Naive thymus-derived CD4-positive, alpha-beta T cell (primary cell): ENCODE measurements at regions not wholly inside any gene's neighbourhood (a gene's known extent, or its start where the extent isn't known, plus 50 kb on each side); places are given as distances from the start of the nearest gene placed in this dataset.

Experiments
- ATAC-seq: fragments of 150-1000 bp; cut with Tn5 transposase; 2 replicates; pipeline ENCODE4 v1.10.0; 2021; ENCODE audit warnings: mild to moderate bottlenecking, moderate library complexity
- CTCF ChIA-PET: fragments of 350-600 bp; sonication (Branson Sonifier 250); formaldehyde crosslinking; loops from one replicate; lab custom pipeline; 2021; ENCODE audit warnings: antibody characterized with exemption; lab: Charles Lee
- POLR2A ChIA-PET: fragments of 350-600 bp; sonication (Branson Sonifier 250); formaldehyde crosslinking; loops from one replicate; lab custom pipeline; 2021; ENCODE audit warnings: antibody characterized with exemption, inconsistent platforms; lab: Charles Lee
- DNase-seq, 9 donors: peaks; one replicate each; pipeline versions ENCODE4 v3.0.0 to v3.0.0-alpha.2; 2020 to 2022; ENCODE audit warnings: mixed read lengths in 1 of 9
- H3K27ac ChIP-seq: one replicate; pipeline ENCODE4 v1.7.0; 2013; ENCODE audit warnings: mild to moderate bottlenecking, low read depth, low read length, moderate library complexity
- H3K27me3 ChIP-seq, 2 donors: one replicate each; pipeline ENCODE4 v1.7.0; 2013; ENCODE audit warnings: low read length in 2 of 2, mild to moderate bottlenecking in 2 of 2, moderate library complexity in 2 of 2; ENCODE audit not compliant: control insufficient read depth in 2 of 2, insufficient read depth in 2 of 2
- H3K36me3 ChIP-seq, 3 experiments: 1 replicate in 2 of 3; 2 replicates in 1 of 3; pipeline ENCODE4 v1.7.0; 2013; ENCODE audit warnings: low read length in 3 of 3, mild to moderate bottlenecking in 3 of 3, moderate library complexity in 1 of 3; ENCODE audit not compliant: insufficient read depth in 3 of 3, control insufficient read depth in 2 of 3
- H3K4me1 ChIP-seq, 2 donors: one replicate each; pipeline ENCODE4 v1.7.0; 2013; ENCODE audit warnings: low read length in 2 of 2, mild to moderate bottlenecking in 2 of 2, moderate library complexity in 1 of 2; ENCODE audit not compliant: control insufficient read depth in 2 of 2, insufficient read depth in 2 of 2
- H3K4me3 ChIP-seq: 2 replicates; pipeline ENCODE4 v1.7.0; 2013; ENCODE audit warnings: mild to moderate bottlenecking, low read length
- H3K9me3 ChIP-seq, 3 experiments: 1 replicate in 2 of 3; 2 replicates in 1 of 3; pipeline ENCODE4 v1.7.0; 2013; ENCODE audit warnings: low read length in 3 of 3; ENCODE audit not compliant: control insufficient read depth in 2 of 3
- H3K27ac Mint-ChIP-seq, 9 donors: one replicate each; pipeline ENCODE4 v1.8.0; 2020 to 2022; ENCODE audit warnings: mixed read lengths in 9 of 9, mild to moderate bottlenecking in 8 of 9, moderate library complexity in 5 of 9, inconsistent platforms in 2 of 9
- H3K27me3 Mint-ChIP-seq, 5 donors: one replicate each; pipeline ENCODE4 v1.8.0; 2021 to 2022; ENCODE audit warnings: mixed read lengths in 5 of 5, mild to moderate bottlenecking in 1 of 5
- H3K36me3 Mint-ChIP-seq, 5 donors: one replicate each; pipeline ENCODE4 v1.8.0; 2020 to 2022; ENCODE audit warnings: mixed read lengths in 5 of 5, mild to moderate bottlenecking in 3 of 5, inconsistent platforms in 1 of 5
- H3K4me1 Mint-ChIP-seq, 7 donors: one replicate each; pipeline ENCODE4 v1.8.0; 2020 to 2022; ENCODE audit warnings: mixed read lengths in 7 of 7, mild to moderate bottlenecking in 3 of 7, inconsistent platforms in 1 of 7
- H3K4me3 Mint-ChIP-seq, 10 donors: one replicate each; pipeline ENCODE4 v1.8.0; 2020 to 2022; ENCODE audit warnings: mild to moderate bottlenecking in 10 of 10, mixed read lengths in 10 of 10, moderate library complexity in 6 of 10, inconsistent platforms in 2 of 10
- H3K9me3 Mint-ChIP-seq, 11 donors: one replicate each; pipeline ENCODE4 v1.8.0; 2020 to 2022; ENCODE audit warnings: mixed read lengths in 11 of 11, mild to moderate bottlenecking in 4 of 11, inconsistent platforms in 1 of 11, moderate library complexity in 1 of 11
- intact Hi-C, 2 donors: fragments of 100-400 bp; cut with micrococcal nuclease; formaldehyde crosslinking; loops; one replicate each; pipeline ENCODE4 v1.15.1; 2023

GRCh38 chr4:138899999-138900398 is 115.6 kb upstream of the NOCT start:
- Mint-ChIP-seq H3K9me3 (peaks cover 0 to 3% (median 0%) of the 10 kb centered on the region in 11 donors), H3K27me3 (peaks cover 0 to 6% (median 0%) of the 10 kb centered on the region in 5 donors), H3K4me3 (no peak overlapping the region), H3K36me3 (no peaks in the 10 kb centered on the region), H3K4me1 (peaks cover 0 to 11% (median 0%) of the 10 kb centered on the region in 7 donors), H3K27ac (peak overlapping the region in 1 of 9 donors; percentile 46)
- H3K4me3 ChIP-seq, result no peak overlapping the region
- CTCF ChIA-PET, result no interaction called here
- H3K27ac ChIP-seq, result no peak overlapping the region
- ATAC-seq (no peak), DNase-seq (no peak)
- POLR2A ChIA-PET, result no interaction called here
- no peaks in the 10 kb centered on the region for H3K36me3 ChIP-seq
- H3K27me3 ChIP-seq, result no peaks in the 10 kb centered on the region
- H3K4me1 ChIP-seq, result no peaks in the 10 kb centered on the region
- intact Hi-C loops, result no loop called here
- H3K9me3 ChIP-seq, result no peaks in the 10 kb centered on the region

- H3K9me3 Mint-ChIP-seq, result peaks cover 0 to 3% (median 0%) of the 10 kb centered on the region in 11 donors
- H3K27ac Mint-ChIP-seq, result no peak overlapping the region
- no peaks in the 10 kb centered on the region for H3K36me3 ChIP-seq
- no peak overlapping the region for H3K27ac ChIP-seq
- POLR2A ChIA-PET, result no interaction called here
- ATAC-seq, result no peak
- H3K4me1 ChIP-seq, result no peaks in the 10 kb centered on the region
- no peaks in the 10 kb centered on the region for H3K9me3 ChIP-seq
- no peak overlapping the region for H3K4me3 Mint-ChIP-seq
- intact Hi-C loops, result no loop called here
- H3K4me1 Mint-ChIP-seq, result peaks cover 0 to 11% (median 0%) of the 10 kb centered on the region in 7 donors
- H3K36me3 Mint-ChIP-seq, result no peaks in the 10 kb centered on the region
- no peak overlapping the region for H3K4me3 ChIP-seq
- peaks cover 0 to 10% (median 0%) of the 10 kb centered on the region in 5 donors for H3K27me3 Mint-ChIP-seq
- no peaks in the 10 kb centered on the region for H3K27me3 ChIP-seq
- DNase-seq, result no peak
- CTCF ChIA-PET, result no interaction called here
These were observed 117.3 kb upstream of the NOCT start for GRCh38 chr4:138898282-138898681.

- CTCF ChIA-PET, result no interaction called here
- POLR2A ChIA-PET, result no interaction called here
- H3K4me3 Mint-ChIP-seq, result no peak overlapping the region
- H3K9me3 ChIP-seq, result no peaks in the 10 kb centered on the region
- no peak overlapping the region for H3K27ac ChIP-seq
- no peaks in the 10 kb centered on the region for H3K4me1 ChIP-seq
- peaks cover 0 to 10% (median 0%) of the 10 kb centered on the region in 5 donors for H3K27me3 Mint-ChIP-seq
- ATAC-seq (no peak), DNase-seq (no peak)
- peaks cover 0 to 11% (median 0%) of the 10 kb centered on the region in 7 donors for H3K4me1 Mint-ChIP-seq
- no peaks in the 10 kb centered on the region for H3K36me3 Mint-ChIP-seq
- H3K4me3 ChIP-seq, result no peak overlapping the region
- peaks cover 0 to 3% (median 0%) of the 10 kb centered on the region in 11 donors for H3K9me3 Mint-ChIP-seq
- intact Hi-C loops, result no loop called here
- no peak overlapping the region for H3K27ac Mint-ChIP-seq
- H3K27me3 ChIP-seq, result no peaks in the 10 kb centered on the region
- no peaks in the 10 kb centered on the region for H3K36me3 ChIP-seq
These were observed 117.8 kb upstream of the NOCT start for GRCh38 chr4:138897811-138898226.

- peaks cover 0 to 3% (median 0%) of the 10 kb centered on the region in 11 donors for H3K9me3 Mint-ChIP-seq
- no peak for ATAC-seq
- no peak for DNase-seq
- H3K27ac Mint-ChIP-seq, result no peak overlapping the region
- peaks cover 0 to 11% (median 0%) of the 10 kb centered on the region in 7 donors for H3K4me1 Mint-ChIP-seq
- CTCF ChIA-PET, result no interaction called here
- H3K4me3 Mint-ChIP-seq, result no peak overlapping the region
- POLR2A ChIA-PET, result no interaction called here
- no peaks in the 10 kb centered on the region for H3K36me3 ChIP-seq
- no peaks in the 10 kb centered on the region for H3K9me3 ChIP-seq
- intact Hi-C loops, result no loop called here
- H3K27ac ChIP-seq, result no peak overlapping the region
- H3K27me3 Mint-ChIP-seq, result peaks cover 0 to 14% (median 0%) of the 10 kb centered on the region in 5 donors
- no peaks in the 10 kb centered on the region for H3K4me1 ChIP-seq
- no peaks in the 10 kb centered on the region for H3K36me3 Mint-ChIP-seq
- H3K4me3 ChIP-seq, result no peak overlapping the region
- H3K27me3 ChIP-seq, result no peaks in the 10 kb centered on the region
These were observed 120.9 kb upstream of the NOCT start for GRCh38 chr4:138894709-138895108.

- CTCF ChIA-PET, result no interaction called here
These were observed 121.6 kb upstream of the NOCT start for GRCh38 chr4:138894011-138894410.

GRCh38 chr4:138892483-138893407 is 122.8 kb upstream of the NOCT start:
- no peak overlapping the region for H3K27ac Mint-ChIP-seq
- Histone ChIP-seq H3K36me3 (no peaks in the 10 kb centered on the region), H3K27me3 (no peaks in the 10 kb centered on the region), H3K4me3 (no peak overlapping the region), H3K9me3 (no peaks in the 10 kb centered on the region), H3K27ac (no peak overlapping the region), H3K4me1 (no peaks in the 10 kb centered on the region)
- ChIA-PET POLR2A (no interaction called here), CTCF (no interaction called here)
- no peaks in the 10 kb centered on the region for H3K36me3 Mint-ChIP-seq
- H3K9me3 Mint-ChIP-seq, result peaks cover 0 to 3% (median 0%) of the 10 kb centered on the region in 11 donors
- DNase-seq, result no peak
- no peak for ATAC-seq
- intact Hi-C loops, result no loop called here
- peaks cover 0 to 15% (median 3%) of the 10 kb centered on the region in 5 donors for H3K27me3 Mint-ChIP-seq
- H3K4me3 Mint-ChIP-seq, result no peak overlapping the region
- peaks cover 0 to 9% (median 0%) of the 10 kb centered on the region in 7 donors for H3K4me1 Mint-ChIP-seq

More at GRCh38 chr4:138894011-138894410, 121.6 kb upstream of the NOCT start:
- intact Hi-C loops, result no loop called here
- H3K27me3 Mint-ChIP-seq, result peaks cover 0 to 15% (median 0%) of the 10 kb centered on the region in 5 donors
- H3K27ac Mint-ChIP-seq, result no peak overlapping the region
- DNase-seq (no peak), ATAC-seq (no peak)
- no peaks in the 10 kb centered on the region for H3K36me3 Mint-ChIP-seq
- POLR2A ChIA-PET, result no interaction called here
- peaks cover 0 to 11% (median 0%) of the 10 kb centered on the region in 7 donors for H3K4me1 Mint-ChIP-seq
- Histone ChIP-seq H3K4me1 (no peaks in the 10 kb centered on the region), H3K27ac (no peak overlapping the region), H3K36me3 (no peaks in the 10 kb centered on the region), H3K4me3 (no peak overlapping the region), H3K27me3 (no peaks in the 10 kb centered on the region), H3K9me3 (no peaks in the 10 kb centered on the region)
- no peak overlapping the region for H3K4me3 Mint-ChIP-seq
- peaks cover 0 to 3% (median 0%) of the 10 kb centered on the region in 11 donors for H3K9me3 Mint-ChIP-seq
